ENCODE measurements at regions not wholly inside any gene's neighbourhood (a gene's known extent, or its start where the extent isn't known, plus 50 kb on each side); places are given as distances from the start of the nearest gene placed in this dataset.

DNA sequence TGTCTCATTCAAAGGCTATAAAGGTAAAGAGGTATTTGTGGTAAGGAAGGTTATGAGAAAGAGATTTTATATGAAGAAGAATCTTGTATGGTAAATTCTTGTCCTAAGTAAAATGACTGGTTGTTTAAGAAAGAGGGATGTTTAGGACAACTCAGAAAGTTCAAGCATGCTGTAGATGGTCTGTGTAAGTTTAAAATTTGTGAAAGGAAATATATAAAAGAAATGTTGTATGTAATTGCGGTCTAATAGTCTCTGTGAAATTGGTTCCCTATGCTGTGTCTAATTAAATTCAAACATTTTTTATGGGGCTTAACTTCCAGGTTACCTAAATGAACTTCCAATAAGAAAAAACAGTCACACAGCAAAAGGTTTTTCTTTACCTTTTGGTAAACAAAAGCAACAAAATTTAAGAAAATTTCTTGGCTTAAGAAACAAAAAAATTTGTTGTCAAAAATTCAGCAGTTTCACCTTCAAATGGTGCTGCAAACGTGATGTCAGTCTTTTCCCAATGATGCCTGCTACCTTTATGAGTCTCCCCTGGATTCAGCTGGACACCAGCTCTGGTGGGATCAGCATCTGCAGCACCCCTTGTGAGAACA, 83.0 kb upstream of the FCN1 start:
- TF ChIP-seq POLR2A (IDR thresholded peaks at IDR 0.05; ENCODE audit: low read length) (no peak), GATA1 (IDR thresholded peaks at IDR 0.05; ENCODE audit: low read depth, low read length) (no peak)
